Osteocyte (in vitro differentiated cells): ENCODE measurements at regions not wholly inside any gene's neighbourhood (a gene's known extent, or its start where the extent isn't known, plus 50 kb on each side); places are given as distances from the start of the nearest gene placed in this dataset.

Source experiments
- DNase-seq: peaks from one replicate; pipeline ENCODE4 v3.0.0; 2021; ENCODE audit warnings: mixed read lengths; ENCODE audit not compliant: unreplicated experiment; ENCODE audit errors: extremely low spot score
- H3K27ac Mint-ChIP-seq: one replicate; pipeline ENCODE4 v1.8.0; 2021; ENCODE audit warnings: mild to moderate bottlenecking, mixed read lengths; ENCODE audit not compliant: unreplicated experiment
- H3K27me3 Mint-ChIP-seq: one replicate; pipeline ENCODE4 v1.8.0; 2021; ENCODE audit warnings: mixed read lengths; ENCODE audit not compliant: unreplicated experiment
- H3K36me3 Mint-ChIP-seq: one replicate; pipeline ENCODE4 v1.8.0; 2021; ENCODE audit warnings: mixed read lengths; ENCODE audit not compliant: unreplicated experiment
- H3K4me1 Mint-ChIP-seq: one replicate; pipeline ENCODE4 v1.8.0; 2021; ENCODE audit warnings: mixed read lengths; ENCODE audit not compliant: unreplicated experiment
- H3K4me3 Mint-ChIP-seq: one replicate; pipeline ENCODE4 v1.8.0; 2021; ENCODE audit warnings: mild to moderate bottlenecking, moderate library complexity, mixed read lengths; ENCODE audit not compliant: unreplicated experiment
- H3K9me3 Mint-ChIP-seq: one replicate; pipeline ENCODE4 v1.8.0; 2021; ENCODE audit warnings: mixed read lengths; ENCODE audit not compliant: unreplicated experiment
- TF ChIP-seq, protein P1 (sequence below): fragments of 200-600 bp; sonication (generic); IDR thresholded peaks from 2 replicates; pipeline ENCODE4 v1.5.0; 2021; ENCODE audit warnings: antibody characterized with exemption, mild to moderate bottlenecking, moderate library complexity

DNA sequence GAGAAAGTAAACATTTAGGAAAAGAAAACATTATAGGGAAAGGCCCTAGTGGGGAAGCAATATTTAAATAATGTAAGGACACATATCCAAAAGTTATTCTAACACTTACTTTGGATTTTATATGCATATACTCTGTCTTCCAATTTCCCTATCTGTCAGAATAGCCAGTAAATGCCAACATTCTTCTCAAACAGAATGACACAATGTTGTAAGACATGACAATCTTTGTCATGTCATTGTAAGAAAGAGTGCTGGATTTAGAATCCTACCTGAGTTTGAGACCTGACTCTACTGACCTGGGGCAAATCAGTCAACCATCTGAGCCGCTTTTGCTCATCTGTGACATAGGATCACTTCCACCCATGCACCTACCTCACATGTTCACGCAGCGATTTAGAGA, 198.3 kb downstream of the PHLDA1 start:
- Mint-ChIP-seq H3K27ac (no peak overlapping the region), H3K36me3 (peaks cover 3% of the 10 kb centered on the region), H3K27me3 (no peaks in the 10 kb centered on the region), H3K9me3 (peaks cover 6% of the 10 kb centered on the region), H3K4me1 (peaks cover 31% of the 10 kb centered on the region), H3K4me3 (no peak overlapping the region)
- TF ChIP-seq, protein P1, sequence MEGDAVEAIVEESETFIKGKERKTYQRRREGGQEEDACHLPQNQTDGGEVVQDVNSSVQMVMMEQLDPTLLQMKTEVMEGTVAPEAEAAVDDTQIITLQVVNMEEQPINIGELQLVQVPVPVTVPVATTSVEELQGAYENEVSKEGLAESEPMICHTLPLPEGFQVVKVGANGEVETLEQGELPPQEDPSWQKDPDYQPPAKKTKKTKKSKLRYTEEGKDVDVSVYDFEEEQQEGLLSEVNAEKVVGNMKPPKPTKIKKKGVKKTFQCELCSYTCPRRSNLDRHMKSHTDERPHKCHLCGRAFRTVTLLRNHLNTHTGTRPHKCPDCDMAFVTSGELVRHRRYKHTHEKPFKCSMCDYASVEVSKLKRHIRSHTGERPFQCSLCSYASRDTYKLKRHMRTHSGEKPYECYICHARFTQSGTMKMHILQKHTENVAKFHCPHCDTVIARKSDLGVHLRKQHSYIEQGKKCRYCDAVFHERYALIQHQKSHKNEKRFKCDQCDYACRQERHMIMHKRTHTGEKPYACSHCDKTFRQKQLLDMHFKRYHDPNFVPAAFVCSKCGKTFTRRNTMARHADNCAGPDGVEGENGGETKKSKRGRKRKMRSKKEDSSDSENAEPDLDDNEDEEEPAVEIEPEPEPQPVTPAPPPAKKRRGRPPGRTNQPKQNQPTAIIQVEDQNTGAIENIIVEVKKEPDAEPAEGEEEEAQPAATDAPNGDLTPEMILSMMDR, result no peak
- no peak for DNase-seq

DNA sequence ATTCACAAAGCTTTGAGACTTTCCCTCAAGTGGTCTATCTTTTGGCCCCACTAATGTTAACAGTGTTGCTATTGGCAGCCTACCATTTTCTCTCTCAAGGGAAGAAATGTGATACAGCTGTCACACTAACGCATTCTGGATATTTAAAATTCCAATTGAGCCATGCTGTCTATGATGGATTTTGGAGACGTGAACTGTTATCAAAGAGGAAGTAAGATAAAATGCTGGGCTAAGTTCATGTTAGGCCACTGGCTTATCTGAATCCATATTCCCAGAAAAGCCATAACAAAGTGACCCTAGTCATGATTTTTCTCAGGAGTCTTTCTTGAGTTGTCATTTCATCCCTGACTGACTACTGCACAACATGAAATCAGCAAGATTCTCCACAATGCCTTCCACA, 200.2 kb downstream of the PHLDA1 start:
- no peak for DNase-seq
- Mint-ChIP-seq H3K9me3 (peaks cover 6% of the 10 kb centered on the region), H3K4me1 (peaks cover 16% of the 10 kb centered on the region), H3K4me3 (no peak overlapping the region), H3K36me3 (peaks cover 3% of the 10 kb centered on the region), H3K27me3 (no peaks in the 10 kb centered on the region), H3K27ac (no peak overlapping the region)
- TF ChIP-seq, protein P1, result no peak

DNA sequence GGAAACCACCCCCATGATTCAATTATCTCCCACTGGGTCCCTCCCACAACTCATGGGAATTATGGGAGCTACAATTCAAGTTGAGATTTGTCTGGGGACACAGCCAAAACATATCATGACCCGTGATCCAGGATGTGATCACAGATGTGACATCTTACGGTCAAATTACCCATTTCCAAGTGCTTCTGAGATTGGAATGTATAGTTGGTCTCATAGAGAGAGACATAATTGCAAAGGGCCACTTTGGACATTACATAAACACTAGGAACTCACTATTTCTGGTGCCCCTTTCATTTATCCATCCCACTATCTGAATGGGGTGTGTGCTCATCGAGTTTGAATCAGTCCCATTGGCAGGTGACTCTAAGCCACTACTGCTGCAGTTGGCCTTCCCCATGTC, 204.5 kb downstream of the PHLDA1 start:
- Mint-ChIP-seq H3K4me3 (no peak overlapping the region), H3K9me3 (peaks cover 6% of the 10 kb centered on the region), H3K27me3 (peaks cover 4% of the 10 kb centered on the region), H3K4me1 (peaks cover 16% of the 10 kb centered on the region), H3K36me3 (peaks cover 3% of the 10 kb centered on the region), H3K27ac (no peak overlapping the region)
- no peak for DNase-seq
- TF ChIP-seq, protein P1, result no peak

DNA sequence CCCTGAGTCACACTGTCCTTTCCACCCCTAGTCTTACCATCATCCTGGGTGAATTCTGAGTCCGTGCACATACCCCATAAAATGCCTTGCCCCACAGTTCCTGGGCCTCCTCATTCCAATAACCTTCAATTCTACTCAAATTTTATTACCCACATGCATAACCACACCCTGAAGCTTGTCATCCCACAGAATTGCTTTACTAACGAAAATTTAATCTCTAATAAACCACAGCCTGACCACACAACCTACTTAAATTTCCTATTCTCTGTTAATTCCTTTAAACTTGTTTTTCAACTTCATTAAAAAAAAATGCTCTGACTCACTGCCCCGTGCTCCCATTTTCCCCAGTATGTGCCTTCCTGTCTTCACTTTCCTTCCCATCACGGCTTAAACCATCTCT, 205.9 kb downstream of the PHLDA1 start:
- Mint-ChIP-seq H3K36me3 (peaks cover 3% of the 10 kb centered on the region), H3K4me3 (no peak overlapping the region), H3K27ac (no peak overlapping the region), H3K27me3 (peaks cover 4% of the 10 kb centered on the region), H3K9me3 (peaks cover 6% of the 10 kb centered on the region), H3K4me1 (peaks cover 10% of the 10 kb centered on the region)
- no peak for DNase-seq
- TF ChIP-seq, protein P1, result no peak

DNA sequence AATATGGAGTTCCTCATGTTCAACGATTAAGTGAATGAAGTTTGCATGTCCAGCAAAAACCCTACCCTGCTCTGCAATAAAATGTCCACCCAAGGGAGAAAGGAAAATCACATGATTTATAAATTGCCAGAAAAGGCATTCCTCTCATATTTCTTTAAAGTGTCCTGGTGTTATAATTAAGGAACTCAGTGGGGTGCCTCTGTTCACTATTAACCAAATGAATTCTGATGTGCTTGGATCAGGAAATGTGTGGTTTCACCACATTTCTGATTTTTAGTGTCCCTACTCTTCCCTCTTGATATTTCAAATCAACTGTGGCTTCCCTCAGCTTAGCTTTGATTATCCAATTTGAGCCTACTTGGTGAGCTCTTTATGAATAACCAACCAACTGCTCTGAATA, 208.1 kb downstream of the PHLDA1 start:
- peaks cover 16% of the 10 kb centered on the region for H3K4me1 Mint-ChIP-seq
- DNase-seq, result no peak
- TF ChIP-seq, protein P1, result no peak
- H3K27ac Mint-ChIP-seq, result no peak overlapping the region
- H3K4me3 Mint-ChIP-seq, result no peak overlapping the region
- H3K36me3 Mint-ChIP-seq, result no peaks in the 10 kb centered on the region
- H3K27me3 Mint-ChIP-seq, result peaks cover 4% of the 10 kb centered on the region
- H3K9me3 Mint-ChIP-seq, result no peaks in the 10 kb centered on the region
